K562 (cell line): ENCODE measurements at regions not wholly inside any gene's neighbourhood (a gene's known extent, or its start where the extent isn't known, plus 50 kb on each side); places are given as distances from the start of the nearest gene placed in this dataset.

Experiments
- BRD9 ChIP-seq: fragments of 450-650 bp; IDR thresholded peaks from 2 replicates; pipeline ENCODE4 v1.6.1; 2018; ENCODE audit warnings: low read depth; ENCODE audit not compliant: partially characterized antibody
- CBFA2T2 ChIP-seq: fragments of 450-650 bp; conservative IDR thresholded peaks from 2 replicates; pipeline ENCODE4 v1.6.1; 2017; ENCODE audit warnings: mild to moderate bottlenecking
- FOXK1 ChIP-seq: sonication (generic); formaldehyde crosslinking; IDR thresholded peaks from 2 replicates; pipeline ENCODE4 v1.8.0; 2022; ENCODE audit warnings: missing genetic modification reagents, mild to moderate bottlenecking, borderline replicate concordance
- HDAC1 ChIP-seq, 2 experiments: fragments of 450-650 bp; IDR thresholded peaks; 2 replicates each; pipeline ENCODE4 v1.6.1; 2016 to 2017; ENCODE audit warnings: inconsistent platforms in 1 of 2, mild to moderate bottlenecking in 1 of 2, moderate library complexity in 1 of 2
- HDAC2 ChIP-seq: fragments of 450-650 bp; IDR thresholded peaks from 2 replicates; pipeline ENCODE4 v1.6.1; 2016; ENCODE audit warnings: mild to moderate bottlenecking
- JUNB ChIP-seq: fragments of 450-650 bp; formaldehyde crosslinking; conservative IDR thresholded peaks from 2 replicates; pipeline ENCODE4 v1.4.0; 2020; ENCODE audit warnings: mild to moderate bottlenecking
- MLX ChIP-seq, 2 experiments: fragments of 450-650 bp in 1 of 2; sonication (generic) in 1 of 2; formaldehyde crosslinking; conservative IDR thresholded peaks; 2 replicates each; pipeline versions ENCODE4 v1.4.0 to v1.8.1; 2020 to 2022; ENCODE audit warnings: mild to moderate bottlenecking in 1 of 2, missing genetic modification reagents in 1 of 2
- PRPF4 ChIP-seq: fragments of 200-400 bp; formaldehyde crosslinking; IDR thresholded peaks from one replicate; pipeline ENCODE4 v1.6.1; 2017; ENCODE audit warnings: low read length, low read depth, mild to moderate bottlenecking; ENCODE audit not compliant: insufficient read depth, poor library complexity, severe bottlenecking
- RCOR1 ChIP-seq, 2 experiments: IDR thresholded peaks; 2 replicates each; pipeline ENCODE4 v1.6.1; 2012; ENCODE audit warnings: low read depth in 2 of 2, low read length in 2 of 2, borderline replicate concordance in 1 of 2, improper control_type of control experiment in 1 of 2
- ZBTB2 ChIP-seq: fragments of 450-650 bp; IDR thresholded peaks from 2 replicates; pipeline ENCODE4 v1.6.1; 2016; ENCODE audit warnings: antibody characterized with exemption
- TF ChIP-seq, protein P1 (sequence below), 2 experiments: fragments of 450-650 bp; formaldehyde crosslinking in 1 of 2; IDR thresholded peaks; 2 replicates each; pipeline versions ENCODE4 v1.4.0 to v1.6.1; 2014 to 2020; ENCODE audit warnings: mild to moderate bottlenecking in 2 of 2, borderline replicate concordance in 1 of 2, low read depth in 1 of 2

- TF ChIP-seq, protein P1, sequence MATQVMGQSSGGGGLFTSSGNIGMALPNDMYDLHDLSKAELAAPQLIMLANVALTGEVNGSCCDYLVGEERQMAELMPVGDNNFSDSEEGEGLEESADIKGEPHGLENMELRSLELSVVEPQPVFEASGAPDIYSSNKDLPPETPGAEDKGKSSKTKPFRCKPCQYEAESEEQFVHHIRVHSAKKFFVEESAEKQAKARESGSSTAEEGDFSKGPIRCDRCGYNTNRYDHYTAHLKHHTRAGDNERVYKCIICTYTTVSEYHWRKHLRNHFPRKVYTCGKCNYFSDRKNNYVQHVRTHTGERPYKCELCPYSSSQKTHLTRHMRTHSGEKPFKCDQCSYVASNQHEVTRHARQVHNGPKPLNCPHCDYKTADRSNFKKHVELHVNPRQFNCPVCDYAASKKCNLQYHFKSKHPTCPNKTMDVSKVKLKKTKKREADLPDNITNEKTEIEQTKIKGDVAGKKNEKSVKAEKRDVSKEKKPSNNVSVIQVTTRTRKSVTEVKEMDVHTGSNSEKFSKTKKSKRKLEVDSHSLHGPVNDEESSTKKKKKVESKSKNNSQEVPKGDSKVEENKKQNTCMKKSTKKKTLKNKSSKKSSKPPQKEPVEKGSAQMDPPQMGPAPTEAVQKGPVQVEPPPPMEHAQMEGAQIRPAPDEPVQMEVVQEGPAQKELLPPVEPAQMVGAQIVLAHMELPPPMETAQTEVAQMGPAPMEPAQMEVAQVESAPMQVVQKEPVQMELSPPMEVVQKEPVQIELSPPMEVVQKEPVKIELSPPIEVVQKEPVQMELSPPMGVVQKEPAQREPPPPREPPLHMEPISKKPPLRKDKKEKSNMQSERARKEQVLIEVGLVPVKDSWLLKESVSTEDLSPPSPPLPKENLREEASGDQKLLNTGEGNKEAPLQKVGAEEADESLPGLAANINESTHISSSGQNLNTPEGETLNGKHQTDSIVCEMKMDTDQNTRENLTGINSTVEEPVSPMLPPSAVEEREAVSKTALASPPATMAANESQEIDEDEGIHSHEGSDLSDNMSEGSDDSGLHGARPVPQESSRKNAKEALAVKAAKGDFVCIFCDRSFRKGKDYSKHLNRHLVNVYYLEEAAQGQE (IDR thresholded peaks at IDR 0.05; ENCODE audit: borderline replicate concordance): peak; percentile 34
- TF ChIP-seq, protein P1 (CRISPR knock-in tag; IDR thresholded peaks at IDR 0.05; ENCODE audit: low read depth): no peak
- TF ChIP-seq JUNB (CRISPR knock-in tag) (no peak), CBFA2T2 (no peak), MLX (CRISPR knock-in tag; conservative IDR thresholded peaks at IDR 0.05) (no peak), RCOR1 (IDR thresholded peaks at IDR 0.05; ENCODE audit: borderline replicate concordance in 1 of 2, low read depth in 2 of 2, low read length in 2 of 2) (peak in 1 of 2 experiments; percentile 50; a peak in 1 of 4 replicates), ZBTB2 (no peak), HDAC2 (peak; percentile 14; the same call in 1 of the 2 replicates), PRPF4 (no peak), HDAC1 (IDR thresholded peaks at IDR 0.05) (peak in 1 of 2 experiments; percentile 16; a peak in 1 of 4 replicates), BRD9 (peak; percentile 33), FOXK1 (CRISPR knock-in tag) (no peak)
- TF ChIP-seq, all 486 proteins: peak for 13
These were observed 105.6 kb downstream of the LEPR start (continued) for GRCh38 chr1:65526049-65526556.
